DOHH2 (cell line): ENCODE measurements at regions not wholly inside any gene's neighbourhood (a gene's known extent, or its start where the extent isn't known, plus 50 kb on each side); places are given as distances from the start of the nearest gene placed in this dataset.
"Not testable (repeated sequence)": the region's sequence is repeated elsewhere in the genome, so short reads cannot be mapped to it uniquely, and the experiment has no call there.

Experiments
- H3F3A ChIP-seq: fragments of 200-600 bp; sonication (generic), shearing (Covaris generic); 2 replicates; pipeline ENCODE4 v1.6.0; 2016; ENCODE audit warnings: antibody characterized with exemption, mild to moderate bottlenecking; ENCODE audit not compliant: control insufficient read depth, insufficient read depth
- H3K27ac ChIP-seq: fragments of 200-600 bp; sonication (generic); 2 replicates; pipeline ENCODE4 v1.5.1; 2014; ENCODE audit warnings: low read depth, mild to moderate bottlenecking, low read length, moderate library complexity
- H3K27me3 ChIP-seq: fragments of 200-600 bp; sonication (generic); 2 replicates; pipeline ENCODE4 v1.6.1; 2014; ENCODE audit warnings: mild to moderate bottlenecking, low read length, mixed read lengths; ENCODE audit not compliant: control insufficient read depth
- H3K36me3 ChIP-seq: fragments of 200-600 bp; sonication (generic); 2 replicates; pipeline ENCODE4 v1.6.1; 2014; ENCODE audit warnings: mild to moderate bottlenecking, low read length, moderate library complexity, mixed read lengths; ENCODE audit not compliant: control insufficient read depth
- H3K4me1 ChIP-seq: fragments of 200-600 bp; sonication (generic); 2 replicates; pipeline ENCODE4 v1.6.1; 2014; ENCODE audit warnings: mild to moderate bottlenecking, low read length, mixed read lengths; ENCODE audit not compliant: control insufficient read depth
- H3K4me2 ChIP-seq: fragments of 200-600 bp; sonication (generic); 2 replicates; pipeline ENCODE4 v1.6.0; 2014; ENCODE audit warnings: mild to moderate bottlenecking, low read length, moderate library complexity
- H3K4me3 ChIP-seq: fragments of 200-600 bp; sonication (generic); 2 replicates; pipeline ENCODE4 v1.5.1; 2014; ENCODE audit warnings: mild to moderate bottlenecking, low read length, mixed read lengths
- H3K79me2 ChIP-seq: fragments of 200-600 bp; sonication (generic); 2 replicates; pipeline ENCODE4 v1.6.1; 2014; ENCODE audit warnings: mild to moderate bottlenecking, low read length, mixed read lengths; ENCODE audit not compliant: control insufficient read depth
- H3K9me2 ChIP-seq: fragments of 200-600 bp; sonication (generic); replicated peaks from 2 replicates; pipeline ENCODE4 v1.6.1; 2014; ENCODE audit warnings: mild to moderate bottlenecking, low read length, mixed read lengths; ENCODE audit not compliant: control insufficient read depth
- H3K9me3 ChIP-seq: fragments of 200-600 bp; sonication (generic); 2 replicates; pipeline ENCODE4 v1.6.1; 2014; ENCODE audit warnings: antibody characterized with exemption, low read length, mixed read lengths; ENCODE audit not compliant: control insufficient read depth, insufficient read depth
- H4K20me1 ChIP-seq: fragments of 200-600 bp; sonication (generic); 2 replicates; pipeline ENCODE4 v1.6.0; 2014; ENCODE audit warnings: low read depth, mild to moderate bottlenecking, antibody characterized with exemption, low read length, moderate library complexity; ENCODE audit not compliant: control insufficient read depth, insufficient read depth
- EZH2phosphoT487 ChIP-seq: fragments of 200-600 bp; sonication (generic); IDR thresholded peaks from 2 replicates; pipeline ENCODE4 v1.6.1; 2017; ENCODE audit warnings: borderline replicate concordance, mild to moderate bottlenecking, antibody characterized with exemption, low read length, moderate library complexity, mixed read lengths
- TF ChIP-seq, protein P1 (sequence below): fragments of 200-600 bp; sonication (generic); IDR thresholded peaks from one replicate; pipeline ENCODE4 v1.5.1; 2014; ENCODE audit warnings: antibody characterized with exemption, mild to moderate bottlenecking, low read depth, low read length; ENCODE audit not compliant: poor library complexity, severe bottlenecking

GRCh38 chr17:30696234-30696633 lies 128.3 kb downstream of the CRLF3 start:
- Histone ChIP-seq H3K27me3 (peaks cover 4% of the 10 kb centered on the region), H3K4me2 (no peak overlapping the region), H3K9me3 (no peaks in the 10 kb centered on the region), H3K36me3 (no peaks in the 10 kb centered on the region), H3K27ac (no peak overlapping the region), H3K4me1 (peaks cover 5% of the 10 kb centered on the region), H3K9me2 (no peaks in the 10 kb centered on the region), H4K20me1 (no peaks in the 10 kb centered on the region), H3K4me3 (no peak overlapping the region), H3F3A (no peaks in the 10 kb centered on the region), H3K79me2 (no peaks in the 10 kb centered on the region)
- no peak for TF ChIP-seq EZH2phosphoT487
- TF ChIP-seq, protein P1, sequence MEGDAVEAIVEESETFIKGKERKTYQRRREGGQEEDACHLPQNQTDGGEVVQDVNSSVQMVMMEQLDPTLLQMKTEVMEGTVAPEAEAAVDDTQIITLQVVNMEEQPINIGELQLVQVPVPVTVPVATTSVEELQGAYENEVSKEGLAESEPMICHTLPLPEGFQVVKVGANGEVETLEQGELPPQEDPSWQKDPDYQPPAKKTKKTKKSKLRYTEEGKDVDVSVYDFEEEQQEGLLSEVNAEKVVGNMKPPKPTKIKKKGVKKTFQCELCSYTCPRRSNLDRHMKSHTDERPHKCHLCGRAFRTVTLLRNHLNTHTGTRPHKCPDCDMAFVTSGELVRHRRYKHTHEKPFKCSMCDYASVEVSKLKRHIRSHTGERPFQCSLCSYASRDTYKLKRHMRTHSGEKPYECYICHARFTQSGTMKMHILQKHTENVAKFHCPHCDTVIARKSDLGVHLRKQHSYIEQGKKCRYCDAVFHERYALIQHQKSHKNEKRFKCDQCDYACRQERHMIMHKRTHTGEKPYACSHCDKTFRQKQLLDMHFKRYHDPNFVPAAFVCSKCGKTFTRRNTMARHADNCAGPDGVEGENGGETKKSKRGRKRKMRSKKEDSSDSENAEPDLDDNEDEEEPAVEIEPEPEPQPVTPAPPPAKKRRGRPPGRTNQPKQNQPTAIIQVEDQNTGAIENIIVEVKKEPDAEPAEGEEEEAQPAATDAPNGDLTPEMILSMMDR: no peak

DNA sequence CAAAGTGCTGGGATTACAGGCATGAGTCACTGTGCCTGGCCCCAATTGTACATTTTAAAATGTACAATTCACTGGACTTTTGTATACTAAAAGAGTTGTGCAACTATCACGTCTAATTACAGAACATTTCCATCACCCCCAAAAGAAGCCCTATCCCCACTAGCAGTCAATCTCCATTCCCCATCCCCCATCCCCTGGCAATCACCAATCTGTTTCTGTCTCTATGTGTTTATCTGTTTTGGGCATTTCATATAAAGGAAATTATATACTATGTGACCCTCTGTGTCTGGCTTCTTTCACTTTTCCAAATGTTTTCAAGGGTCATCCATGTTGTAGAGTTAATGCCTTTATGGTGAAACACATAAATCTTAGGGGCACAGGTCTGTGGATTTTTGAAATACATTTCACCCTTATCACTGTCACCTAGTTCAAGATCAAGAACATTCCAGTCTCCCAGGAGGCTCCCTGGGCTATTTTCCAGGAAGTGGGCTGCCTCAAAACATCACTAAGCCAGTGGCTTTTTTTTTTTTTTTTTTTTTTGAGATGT lies 129.2 kb downstream of the CRLF3 start:
- H3F3A ChIP-seq, H3K4me3 ChIP-seq, H3K79me2 ChIP-seq, H3K27ac ChIP-seq, H3K36me3 ChIP-seq, H3K27me3 ChIP-seq, H3K4me2 ChIP-seq, H3K9me2 ChIP-seq, H3K4me1 ChIP-seq, H4K20me1 ChIP-seq, H3K9me3 ChIP-seq: not testable (repeated sequence)

- peak overlapping the region; percentile 47 for H3K4me2 ChIP-seq
- H3K9me3 ChIP-seq, H3K36me3 ChIP-seq, H3F3A ChIP-seq, H3K27ac ChIP-seq, H3K79me2 ChIP-seq, H4K20me1 ChIP-seq, H3K4me1 ChIP-seq, H3K27me3 ChIP-seq, H3K9me2 ChIP-seq: not testable (repeated sequence)
- TF ChIP-seq, protein P1: peak; percentile 48
- H3K4me3 ChIP-seq: peak overlapping the region; percentile 39; the same call in 1 of the 2 replicates
Observed at GRCh38 chr17:30693772-30694171, 130.7 kb downstream of the CRLF3 start.

- not testable (repeated sequence) for H3F3A ChIP-seq, H3K9me2 ChIP-seq, H3K4me2 ChIP-seq, H3K79me2 ChIP-seq, H3K4me1 ChIP-seq, H3K27me3 ChIP-seq, H3K4me3 ChIP-seq, H3K9me3 ChIP-seq, H4K20me1 ChIP-seq, H3K27ac ChIP-seq, H3K36me3 ChIP-seq
Observed at GRCh38 chr17:30689266-30690000, 135.1 kb downstream of the CRLF3 start.

DNA sequence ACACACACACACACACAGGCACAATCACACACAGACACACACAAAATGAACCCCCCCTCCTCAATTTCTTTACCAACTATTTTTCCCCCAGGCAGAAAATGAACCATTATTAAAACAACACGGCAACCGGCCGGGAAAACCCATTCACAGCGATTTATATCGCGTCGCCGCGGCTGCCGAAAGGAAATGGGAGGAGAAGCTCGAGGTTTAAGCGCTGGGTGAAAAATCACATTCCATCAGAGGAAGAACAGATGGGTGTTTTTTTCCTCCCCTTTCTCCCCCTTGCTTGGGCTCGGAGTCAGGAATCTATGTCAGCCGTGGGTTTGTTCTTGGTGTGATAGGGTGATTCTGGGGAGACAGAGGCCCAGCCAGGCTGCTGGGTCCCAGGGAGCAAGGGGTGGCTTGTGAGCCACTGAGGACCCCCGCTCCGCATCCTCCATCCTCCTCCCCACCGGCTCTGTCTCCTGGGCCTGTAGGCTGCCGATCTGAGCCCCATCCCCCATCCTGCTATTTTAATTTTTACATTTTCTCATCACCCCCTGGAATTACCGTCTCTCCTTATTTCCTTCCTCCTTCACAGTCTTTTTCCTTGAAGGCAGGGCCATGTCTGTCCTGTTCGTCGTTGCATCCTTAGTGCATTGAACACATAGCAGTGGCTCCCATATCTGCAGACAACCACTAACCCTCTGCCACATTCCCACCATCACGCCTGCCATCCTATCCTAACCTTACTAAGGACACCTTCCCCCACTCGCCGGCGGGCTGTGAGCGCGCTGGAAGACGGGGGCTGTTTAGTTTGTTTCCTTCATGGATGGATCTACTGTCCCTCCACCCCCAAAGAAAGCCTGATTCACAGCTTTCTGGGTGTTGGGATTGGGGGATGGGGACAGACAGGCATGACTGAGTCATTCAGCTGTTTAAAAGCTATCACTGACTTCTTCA lies 137.7 kb downstream of the CRLF3 start:
- H4K20me1 ChIP-seq, H3K4me1 ChIP-seq, H3K4me3 ChIP-seq, H3F3A ChIP-seq, H3K4me2 ChIP-seq, H3K9me2 ChIP-seq, H3K27me3 ChIP-seq, H3K79me2 ChIP-seq, H3K36me3 ChIP-seq, H3K9me3 ChIP-seq, H3K27ac ChIP-seq: not testable (repeated sequence)

DNA sequence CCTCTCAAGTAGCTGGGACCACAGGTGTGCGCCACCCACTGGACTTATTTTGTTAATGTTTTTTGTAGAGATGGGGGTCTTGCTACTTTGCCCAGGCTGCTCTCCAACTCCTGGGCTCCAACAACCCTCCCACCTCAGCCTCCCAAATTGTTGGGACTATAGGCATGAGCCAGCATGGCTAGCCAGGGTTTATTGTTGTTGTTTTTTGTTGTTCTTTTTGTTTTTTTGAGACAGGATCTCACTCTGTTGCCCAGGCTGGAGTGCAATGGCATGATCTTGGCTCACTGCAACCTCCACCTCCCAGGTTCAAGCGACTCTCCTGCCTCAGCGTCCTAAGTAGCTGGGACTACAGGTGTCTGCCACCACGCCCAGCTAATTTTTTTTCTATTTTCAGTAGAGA lies 142.2 kb downstream of the CRLF3 start:
- not testable (repeated sequence) for H3K79me2 ChIP-seq, H3K4me3 ChIP-seq, H3K36me3 ChIP-seq, H3K9me2 ChIP-seq, H3K4me2 ChIP-seq, H3K4me1 ChIP-seq, H3F3A ChIP-seq, H4K20me1 ChIP-seq, H3K9me3 ChIP-seq, H3K27me3 ChIP-seq, H3K27ac ChIP-seq
